ENCODE measurements at regions not wholly inside any gene's neighbourhood (a gene's known extent, or its start where the extent isn't known, plus 50 kb on each side); places are given as distances from the start of the nearest gene placed in this dataset.
"Not testable (repeated sequence)": the region's sequence is repeated elsewhere in the genome, so short reads cannot be mapped to it uniquely, and the experiment has no call there.

DNA sequence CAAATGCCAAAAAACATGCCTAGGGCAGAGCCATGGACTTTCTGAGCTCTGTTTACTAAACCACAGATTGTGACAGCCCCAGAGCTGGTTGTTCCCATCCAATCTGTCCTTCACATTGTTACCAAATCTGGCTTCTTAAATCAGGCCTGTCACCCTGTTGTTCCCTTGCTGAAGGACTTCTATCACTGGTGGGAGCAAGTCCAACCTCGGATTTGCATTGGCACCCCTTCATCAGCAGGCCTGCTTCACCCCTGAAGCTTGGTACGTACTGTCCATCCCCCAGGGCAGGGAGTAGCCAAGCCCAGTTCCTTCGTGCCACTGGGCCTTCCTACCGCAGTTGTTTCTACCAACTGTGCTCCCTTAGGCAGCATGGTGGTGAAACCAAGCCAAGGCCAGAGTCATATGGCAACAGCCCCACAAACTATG, 357.3 kb upstream of the JARID2 start:
- ATAC-seq (ENCODE audit: low read depth) (no peak), DNase-seq (ENCODE audit: low spot score) (no peak)
- H3K4me1 ChIP-seq (ENCODE audit: insufficient read depth, poor library complexity, severe bottlenecking) = no peaks in the 10 kb centered on the region
- H3K27ac ChIP-seq (ENCODE audit: poor library complexity, severe bottlenecking) = no peak overlapping the region
- no peak overlapping the region for H3K4me3 ChIP-seq (ENCODE audit: severe bottlenecking)
- no peaks in the 10 kb centered on the region for H3K27me3 ChIP-seq (ENCODE audit: insufficient read depth, poor library complexity, severe bottlenecking)
- no peaks in the 10 kb centered on the region for H3K9me3 ChIP-seq (ENCODE audit: severe bottlenecking)
- no peaks in the 10 kb centered on the region for H3K36me3 ChIP-seq (ENCODE audit: low read depth)
- TF ChIP-seq, protein P1, sequence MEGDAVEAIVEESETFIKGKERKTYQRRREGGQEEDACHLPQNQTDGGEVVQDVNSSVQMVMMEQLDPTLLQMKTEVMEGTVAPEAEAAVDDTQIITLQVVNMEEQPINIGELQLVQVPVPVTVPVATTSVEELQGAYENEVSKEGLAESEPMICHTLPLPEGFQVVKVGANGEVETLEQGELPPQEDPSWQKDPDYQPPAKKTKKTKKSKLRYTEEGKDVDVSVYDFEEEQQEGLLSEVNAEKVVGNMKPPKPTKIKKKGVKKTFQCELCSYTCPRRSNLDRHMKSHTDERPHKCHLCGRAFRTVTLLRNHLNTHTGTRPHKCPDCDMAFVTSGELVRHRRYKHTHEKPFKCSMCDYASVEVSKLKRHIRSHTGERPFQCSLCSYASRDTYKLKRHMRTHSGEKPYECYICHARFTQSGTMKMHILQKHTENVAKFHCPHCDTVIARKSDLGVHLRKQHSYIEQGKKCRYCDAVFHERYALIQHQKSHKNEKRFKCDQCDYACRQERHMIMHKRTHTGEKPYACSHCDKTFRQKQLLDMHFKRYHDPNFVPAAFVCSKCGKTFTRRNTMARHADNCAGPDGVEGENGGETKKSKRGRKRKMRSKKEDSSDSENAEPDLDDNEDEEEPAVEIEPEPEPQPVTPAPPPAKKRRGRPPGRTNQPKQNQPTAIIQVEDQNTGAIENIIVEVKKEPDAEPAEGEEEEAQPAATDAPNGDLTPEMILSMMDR (IDR thresholded peaks at IDR 0.05; ENCODE audit: poor library complexity, severe bottlenecking) = no peak

DNA sequence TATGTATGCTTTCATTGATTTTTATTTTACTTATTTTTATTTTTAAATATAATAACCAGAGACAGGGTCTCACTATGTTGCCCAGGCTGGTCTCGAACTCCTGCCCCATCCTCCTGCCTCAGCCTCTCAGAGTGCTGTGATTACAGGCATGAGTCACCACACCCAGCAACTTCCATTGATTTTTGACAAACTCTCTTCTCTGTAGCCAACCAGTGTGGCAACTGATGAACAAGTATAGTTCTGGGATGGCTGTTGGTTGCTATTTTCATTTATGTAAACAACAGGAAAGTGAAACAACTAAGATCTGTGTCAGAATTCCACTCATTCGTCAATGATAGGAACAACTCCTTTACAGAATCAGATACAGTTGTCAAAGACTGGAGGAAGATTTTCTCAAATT, 356.7 kb upstream of the JARID2 start:
- no peak for DNase-seq (ENCODE audit: low spot score)
- no peaks in the 10 kb centered on the region for H3K36me3 ChIP-seq (ENCODE audit: low read depth)
- no peaks in the 10 kb centered on the region for H3K4me1 ChIP-seq (ENCODE audit: insufficient read depth, poor library complexity, severe bottlenecking)
- no peaks in the 10 kb centered on the region for H3K27me3 ChIP-seq (ENCODE audit: insufficient read depth, poor library complexity, severe bottlenecking)
- TF ChIP-seq, protein P1 (IDR thresholded peaks at IDR 0.05; ENCODE audit: poor library complexity, severe bottlenecking) = no peak
- H3K27ac ChIP-seq (ENCODE audit: poor library complexity, severe bottlenecking) = no peak overlapping the region
- 0 out of 3 replicates have a peak, but pooled peaks have one; percentile 17 for ATAC-seq (ENCODE audit: low read depth)
- H3K4me3 ChIP-seq (ENCODE audit: severe bottlenecking) = no peak overlapping the region
- no peaks in the 10 kb centered on the region for H3K9me3 ChIP-seq (ENCODE audit: severe bottlenecking)

DNA sequence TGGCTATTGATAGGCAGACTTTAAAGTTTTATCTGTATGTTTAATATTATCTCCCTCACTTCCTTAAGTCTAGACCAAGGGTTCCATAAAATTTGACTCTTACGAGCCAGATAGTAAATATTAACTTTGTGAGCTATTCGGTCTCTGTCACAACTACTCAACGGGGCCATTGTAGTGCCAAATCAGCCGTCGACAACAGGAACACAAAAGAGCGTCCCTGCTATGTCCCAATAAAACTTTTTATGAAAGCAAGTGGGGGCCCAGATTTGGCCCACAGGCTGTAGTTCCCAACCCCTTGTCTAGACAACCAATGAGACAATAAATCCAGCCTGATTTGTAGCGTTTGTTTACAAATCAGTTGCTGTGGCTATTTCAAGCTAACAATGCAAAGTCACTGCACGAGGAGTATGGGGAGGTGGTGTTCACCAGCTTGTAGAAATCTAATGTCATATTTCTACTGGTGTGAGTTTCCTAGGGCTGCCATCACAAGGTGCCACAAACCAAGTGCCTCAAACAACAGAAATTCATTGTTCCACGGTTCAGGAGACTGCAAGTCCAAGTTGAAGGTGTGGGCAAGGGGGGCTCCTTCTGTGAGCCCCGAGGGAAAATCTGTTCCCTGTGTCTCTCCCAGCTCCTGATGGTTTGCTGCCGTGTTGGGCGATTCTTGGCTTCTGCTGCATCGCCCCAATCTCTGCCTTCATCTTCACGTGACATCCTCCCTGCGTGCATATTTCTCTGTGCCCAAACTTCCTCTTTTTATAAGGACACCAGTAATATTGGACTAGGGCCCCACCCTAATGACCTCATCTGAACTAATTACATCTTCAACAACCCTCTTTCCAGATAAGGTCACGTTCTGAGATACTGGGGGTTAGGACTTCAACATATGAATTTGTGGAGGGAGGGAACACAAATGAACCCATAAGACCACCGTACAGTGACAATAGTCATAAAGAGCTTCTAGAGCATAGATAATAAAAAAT, 356.0 kb upstream of the JARID2 start:
- no peak overlapping the region for H3K4me3 ChIP-seq (ENCODE audit: severe bottlenecking)
- no peak overlapping the region for H3K27ac ChIP-seq (ENCODE audit: poor library complexity, severe bottlenecking)
- no peaks in the 10 kb centered on the region for H3K4me1 ChIP-seq (ENCODE audit: insufficient read depth, poor library complexity, severe bottlenecking)
- no peaks in the 10 kb centered on the region for H3K36me3 ChIP-seq (ENCODE audit: low read depth)
- no peaks in the 10 kb centered on the region for H3K27me3 ChIP-seq (ENCODE audit: insufficient read depth, poor library complexity, severe bottlenecking)
- no peak for DNase-seq (ENCODE audit: low spot score)
- TF ChIP-seq, protein P1 (IDR thresholded peaks at IDR 0.05; ENCODE audit: poor library complexity, severe bottlenecking) = no peak
- no peaks in the 10 kb centered on the region for H3K9me3 ChIP-seq (ENCODE audit: severe bottlenecking)
- ATAC-seq (ENCODE audit: low read depth) = no peak

DNA sequence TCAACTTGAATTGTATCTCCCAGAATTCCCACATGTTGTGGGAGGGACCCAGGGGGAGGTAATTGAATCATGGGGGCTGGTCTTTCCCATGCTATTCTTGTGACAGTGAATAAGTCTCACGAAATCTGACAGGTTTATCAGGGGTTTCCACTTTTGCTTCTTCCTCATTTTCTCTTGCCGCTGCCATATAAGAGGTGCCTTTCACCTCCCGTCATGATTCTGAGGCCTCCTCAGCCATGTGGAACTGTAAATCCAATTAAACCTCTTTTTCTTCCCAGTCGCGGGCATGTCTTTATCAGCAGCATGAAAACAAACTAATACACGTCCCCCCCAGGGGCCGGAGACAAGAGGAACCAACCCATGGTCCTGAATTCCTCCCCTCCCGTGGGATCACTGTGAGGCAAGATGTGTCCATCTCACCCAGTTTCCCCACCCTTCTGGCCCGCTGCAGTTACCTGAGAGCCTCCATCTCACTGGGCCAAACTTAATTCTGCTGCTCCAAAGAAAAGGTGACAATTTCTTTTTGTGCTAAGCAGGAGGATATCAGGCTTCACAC, 354.0 kb upstream of the JARID2 start:
- DNase-seq (ENCODE audit: low spot score); H3K27ac ChIP-seq (ENCODE audit: poor library complexity, severe bottlenecking); H3K4me3 ChIP-seq (ENCODE audit: severe bottlenecking); H3K27me3 ChIP-seq (ENCODE audit: insufficient read depth, poor library complexity, severe bottlenecking); H3K36me3 ChIP-seq (ENCODE audit: low read depth); ATAC-seq (ENCODE audit: low read depth); H3K4me1 ChIP-seq (ENCODE audit: insufficient read depth, poor library complexity, severe bottlenecking); H3K9me3 ChIP-seq (ENCODE audit: severe bottlenecking): not testable (repeated sequence)

DNA sequence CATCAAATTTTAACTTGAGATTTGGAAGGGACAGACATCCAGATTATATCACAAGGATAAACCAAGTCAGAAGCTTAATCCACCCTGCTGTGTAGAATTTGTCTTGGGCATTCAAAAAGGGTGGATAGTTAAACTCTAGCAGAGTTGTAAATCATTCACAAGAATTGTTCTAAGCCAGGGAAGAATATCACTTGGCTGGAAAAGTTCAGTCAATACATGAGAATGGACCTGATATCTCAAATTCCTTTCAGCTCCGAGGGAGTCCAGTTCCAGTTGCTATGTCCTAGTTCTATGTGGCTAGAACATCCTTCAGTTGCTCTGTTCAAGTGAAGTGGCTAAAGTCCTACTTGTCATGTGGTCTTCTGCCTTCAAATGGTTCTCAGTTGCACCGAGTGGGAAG, 351.8 kb upstream of the JARID2 start:
- Histone ChIP-seq H3K4me1 (ENCODE audit: insufficient read depth, poor library complexity, severe bottlenecking) (no peaks in the 10 kb centered on the region), H3K4me3 (ENCODE audit: severe bottlenecking) (no peak overlapping the region), H3K9me3 (ENCODE audit: severe bottlenecking) (no peaks in the 10 kb centered on the region), H3K36me3 (ENCODE audit: low read depth) (no peaks in the 10 kb centered on the region), H3K27me3 (ENCODE audit: insufficient read depth, poor library complexity, severe bottlenecking) (no peaks in the 10 kb centered on the region), H3K27ac (ENCODE audit: poor library complexity, severe bottlenecking) (no peak overlapping the region)
- DNase-seq (ENCODE audit: low spot score) = no peak
- no peak for ATAC-seq (ENCODE audit: low read depth)
- TF ChIP-seq, protein P1 (IDR thresholded peaks at IDR 0.05; ENCODE audit: poor library complexity, severe bottlenecking) = no peak
